SU-DHL-6 (cell line): ENCODE measurements at regions not wholly inside any gene's neighbourhood (a gene's known extent, or its start where the extent isn't known, plus 50 kb on each side); places are given as distances from the start of the nearest gene placed in this dataset.

Experiments used
- H2AFZ ChIP-seq: fragments of 200-600 bp; sonication (generic); 2 replicates; pipeline ENCODE4 v1.6.1; 2014; ENCODE audit warnings: low read depth, mild to moderate bottlenecking, moderate library complexity, mixed read lengths, antibody characterized with exemption, low read length; ENCODE audit not compliant: severe bottlenecking
- H3F3A ChIP-seq: fragments of 200-600 bp; shearing (Covaris generic); 2 replicates; pipeline ENCODE4 v1.6.0; 2016; ENCODE audit warnings: antibody characterized with exemption, mild to moderate bottlenecking; ENCODE audit not compliant: insufficient read depth
- H3K27ac ChIP-seq: fragments of 200-600 bp; sonication (generic); 2 replicates; pipeline ENCODE4 v1.5.1; 2016; ENCODE audit warnings: low read depth, mild to moderate bottlenecking, low read length, moderate library complexity, mixed read lengths
- H3K27me3 ChIP-seq: fragments of 200-600 bp; sonication (generic), shearing (Covaris generic); 2 replicates; pipeline ENCODE4 v1.6.0; 2014; ENCODE audit warnings: mild to moderate bottlenecking, low read length
- H3K36me3 ChIP-seq: fragments of 200-600 bp; sonication (generic); 2 replicates; pipeline ENCODE4 v1.6.1; 2014; ENCODE audit warnings: mild to moderate bottlenecking, low read length, mixed read lengths
- H3K4me2 ChIP-seq: fragments of 300-600, 200-600 bp; shearing (Covaris generic), sonication (generic); 2 replicates; pipeline ENCODE4 v1.6.0; 2014; ENCODE audit warnings: low read length, low read depth, mild to moderate bottlenecking; ENCODE audit not compliant: poor library complexity, severe bottlenecking
- H3K4me3 ChIP-seq: fragments of 200-600 bp; sonication (generic); 2 replicates; pipeline ENCODE4 v1.5.1; 2014; ENCODE audit warnings: antibody characterized with exemption, low read length, mild to moderate bottlenecking, mixed read lengths; ENCODE audit not compliant: insufficient read depth, poor library complexity, severe bottlenecking
- H3K79me2 ChIP-seq: fragments of 200-600 bp; sonication (generic); 2 replicates; pipeline ENCODE4 v1.6.1; 2014; ENCODE audit warnings: mild to moderate bottlenecking, low read length, moderate library complexity; ENCODE audit not compliant: insufficient read depth
- H3K9ac ChIP-seq: fragments of 200-600 bp; sonication (generic); 2 replicates; pipeline ENCODE4 v1.7.0; 2014; ENCODE audit warnings: mild to moderate bottlenecking, low read length
- H3K9me2 ChIP-seq: fragments of 200-600 bp; sonication (generic); replicated peaks from 2 replicates; pipeline ENCODE4 v1.6.1; 2014; ENCODE audit warnings: low read length; ENCODE audit not compliant: insufficient read depth
- H3K9me3 ChIP-seq: fragments of 200-600 bp; sonication (generic); 2 replicates; pipeline ENCODE4 v1.6.1; 2014; ENCODE audit warnings: low read length, mixed read lengths; ENCODE audit not compliant: insufficient read depth
- H4K20me1 ChIP-seq: fragments of 200-600 bp; sonication (generic); 2 replicates; pipeline ENCODE4 v1.6.1; 2014; ENCODE audit warnings: low read depth, mild to moderate bottlenecking, antibody characterized with exemption, low read length, moderate library complexity, mixed read lengths
- EZH2phosphoT487 ChIP-seq: fragments of 200-600 bp; sonication (generic), shearing (Covaris generic); conservative IDR thresholded peaks from 2 replicates; pipeline ENCODE4 v1.6.1; 2018; ENCODE audit warnings: mild to moderate bottlenecking, antibody characterized with exemption, low read length, moderate library complexity, mixed read lengths
- TF ChIP-seq, protein P1 (sequence below): fragments of 200-600 bp; sonication (generic); IDR thresholded peaks from one replicate; pipeline ENCODE4 v1.5.1; 2017; ENCODE audit warnings: antibody characterized with exemption, mild to moderate bottlenecking, low read length, moderate library complexity; ENCODE audit not compliant: insufficient read depth, poor library complexity, severe bottlenecking

DNA sequence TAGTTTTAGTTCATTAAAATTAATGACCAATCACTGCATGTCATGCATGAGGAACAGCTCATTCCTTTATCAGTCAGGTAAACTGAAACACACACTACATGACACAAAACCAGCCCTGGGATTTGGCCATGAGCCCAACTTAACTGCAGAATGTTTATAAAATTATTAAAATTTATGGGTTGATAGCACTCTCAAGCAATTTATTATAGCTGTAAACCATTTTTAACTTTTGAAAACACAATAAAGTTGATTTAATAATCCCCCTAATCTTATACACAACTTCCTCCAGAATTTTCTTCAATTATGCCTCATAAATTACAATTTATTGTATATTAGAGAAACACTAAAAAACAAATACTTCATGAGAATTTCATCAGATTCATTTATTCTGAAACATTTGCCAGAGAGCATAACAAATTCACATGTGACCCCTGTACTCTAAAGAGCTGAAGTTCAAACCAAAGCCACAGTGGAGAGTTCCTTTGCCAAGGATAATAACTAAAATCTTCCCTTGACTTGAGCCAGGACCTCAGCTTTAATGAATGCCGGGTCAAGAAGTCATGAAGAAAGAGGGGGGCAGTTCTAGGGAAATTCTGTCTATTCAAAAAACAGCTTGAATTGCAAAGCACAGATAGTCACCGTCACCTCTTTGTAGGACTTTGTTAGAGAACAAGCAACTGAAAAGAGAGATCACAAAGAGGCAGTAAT is 763.7 kb upstream of the GRAMD2B start:
- H2AFZ ChIP-seq = no peak overlapping the region
- H3K9me3 ChIP-seq = no peaks in the 10 kb centered on the region
- no peak overlapping the region for H3K4me2 ChIP-seq
- 0 out of 2 replicates have a peak, but pooled peaks cover 2% of the 10 kb centered on the region for H3K36me3 ChIP-seq
- H3K9me2 ChIP-seq = no peaks in the 10 kb centered on the region
- no peaks in the 10 kb centered on the region for H3K79me2 ChIP-seq
- H3F3A ChIP-seq = no peaks in the 10 kb centered on the region
- H3K9ac ChIP-seq = no peak overlapping the region
- H3K27ac ChIP-seq = no peak overlapping the region
- H4K20me1 ChIP-seq = no peaks in the 10 kb centered on the region
- TF ChIP-seq EZH2phosphoT487 = no peak
- TF ChIP-seq, protein P1, sequence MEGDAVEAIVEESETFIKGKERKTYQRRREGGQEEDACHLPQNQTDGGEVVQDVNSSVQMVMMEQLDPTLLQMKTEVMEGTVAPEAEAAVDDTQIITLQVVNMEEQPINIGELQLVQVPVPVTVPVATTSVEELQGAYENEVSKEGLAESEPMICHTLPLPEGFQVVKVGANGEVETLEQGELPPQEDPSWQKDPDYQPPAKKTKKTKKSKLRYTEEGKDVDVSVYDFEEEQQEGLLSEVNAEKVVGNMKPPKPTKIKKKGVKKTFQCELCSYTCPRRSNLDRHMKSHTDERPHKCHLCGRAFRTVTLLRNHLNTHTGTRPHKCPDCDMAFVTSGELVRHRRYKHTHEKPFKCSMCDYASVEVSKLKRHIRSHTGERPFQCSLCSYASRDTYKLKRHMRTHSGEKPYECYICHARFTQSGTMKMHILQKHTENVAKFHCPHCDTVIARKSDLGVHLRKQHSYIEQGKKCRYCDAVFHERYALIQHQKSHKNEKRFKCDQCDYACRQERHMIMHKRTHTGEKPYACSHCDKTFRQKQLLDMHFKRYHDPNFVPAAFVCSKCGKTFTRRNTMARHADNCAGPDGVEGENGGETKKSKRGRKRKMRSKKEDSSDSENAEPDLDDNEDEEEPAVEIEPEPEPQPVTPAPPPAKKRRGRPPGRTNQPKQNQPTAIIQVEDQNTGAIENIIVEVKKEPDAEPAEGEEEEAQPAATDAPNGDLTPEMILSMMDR = no peak
- H3K4me3 ChIP-seq = no peak overlapping the region
- H3K27me3 ChIP-seq = no peaks in the 10 kb centered on the region

- no peaks in the 10 kb centered on the region for H3K9me2 ChIP-seq
- no peak overlapping the region for H3K27ac ChIP-seq
- no peak overlapping the region for H3K4me2 ChIP-seq
These were observed 762.8 kb upstream of the GRAMD2B start for GRCh38 chr5:125660231-125660895.

DNA sequence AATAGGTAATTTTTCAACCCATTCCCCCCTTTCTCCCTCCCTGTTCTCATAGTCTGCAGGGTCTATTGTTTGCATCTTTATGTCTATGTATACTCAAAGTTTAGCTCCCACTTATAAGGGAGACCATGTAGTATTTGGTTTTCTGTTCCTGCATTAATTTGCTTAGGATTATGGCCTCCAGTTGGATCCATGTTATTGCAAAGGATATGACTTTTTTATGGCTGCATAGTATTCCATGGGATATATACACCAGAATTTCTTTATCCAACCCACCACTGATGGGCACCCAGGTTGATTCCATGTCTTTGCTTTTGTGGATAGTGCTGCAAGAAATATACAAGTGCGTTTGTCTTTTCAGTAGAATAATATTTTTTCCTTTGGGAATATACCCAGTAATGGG is 761.6 kb upstream of the GRAMD2B start:
- Histone ChIP-seq H3F3A (no peaks in the 10 kb centered on the region), H4K20me1 (no peaks in the 10 kb centered on the region), H3K27ac (no peak overlapping the region), H2AFZ (no peak overlapping the region), H3K9me2 (no peaks in the 10 kb centered on the region), H3K36me3 (0 out of 2 replicates have a peak, but pooled peaks cover under 1% of the 10 kb centered on the region), H3K79me2 (no peaks in the 10 kb centered on the region), H3K9me3 (no peaks in the 10 kb centered on the region), H3K27me3 (no peaks in the 10 kb centered on the region), H3K9ac (no peak overlapping the region), H3K4me3 (no peak overlapping the region), H3K4me2 (no peak overlapping the region)
- TF ChIP-seq, protein P1 = no peak
- TF ChIP-seq EZH2phosphoT487 = no peak

More at GRCh38 chr5:125660231-125660895, 762.8 kb upstream of the GRAMD2B start:
- 0 out of 2 replicates have a peak, but pooled peaks cover 2% of the 10 kb centered on the region for H3K36me3 ChIP-seq
- no peaks in the 10 kb centered on the region for H3K27me3 ChIP-seq
- no peak overlapping the region for H3K9ac ChIP-seq
- H3F3A ChIP-seq = no peaks in the 10 kb centered on the region
- H4K20me1 ChIP-seq = no peaks in the 10 kb centered on the region
- H3K79me2 ChIP-seq = no peaks in the 10 kb centered on the region
- H3K4me3 ChIP-seq = no peak overlapping the region
- H3K9me3 ChIP-seq = no peaks in the 10 kb centered on the region
- H2AFZ ChIP-seq = no peak overlapping the region
- TF ChIP-seq EZH2phosphoT487 = no peak
- TF ChIP-seq, protein P1 = no peak
